IMR-90 (cell line): ENCODE measurements at regions not wholly inside any gene's neighbourhood (a gene's known extent, or its start where the extent isn't known, plus 50 kb on each side); places are given as distances from the start of the nearest gene placed in this dataset.

Source experiments
- ATAC-seq: fragments of 200-7000 bp; cut with Tn5 transposase; 2 replicates; pipeline ENCODE4 v1.9.1; 2020; ENCODE audit warnings: low read depth, mild to moderate bottlenecking, moderate library complexity
- BruUV-seq: library from RNA; stranded (reverse); fragments of 400-500 nt; replicated peaks from 2 replicates; lab custom pipeline; 2021; lab: Mats Ljungman, UMichigan
- CTCF ChIA-PET: fragments of 300-600 bp; formaldehyde crosslinking; extraction: SDS; loops from one replicate; lab custom pipeline; 2021; ENCODE audit warnings: antibody characterized with exemption; lab: Yijun Ruan, JAX
- POLR2A ChIA-PET: fragments of 300-600 bp; sonication (Branson Sonifier 250); formaldehyde crosslinking; loops from one replicate; lab custom pipeline; 2022; ENCODE audit warnings: antibody characterized with exemption; ENCODE audit not compliant: unreplicated experiment; lab: Charles Lee
- DNase-seq: peaks from one replicate; pipeline ENCODE4 v3.0.0; 2013
- H2AFZ ChIP-seq: replicated peaks from 2 replicates; pipeline ENCODE3; 2013; ENCODE audit warnings: low read length, mild to moderate bottlenecking; ENCODE audit not compliant: poor library complexity
- H2AK5ac ChIP-seq: 2 replicates; pipeline ENCODE4 v1.6.1; 2013; ENCODE audit warnings: low read depth, low read length, inconsistent platforms
- H2AK9ac ChIP-seq: replicated peaks from 2 replicates; pipeline ENCODE3; 2013; ENCODE audit warnings: mild to moderate bottlenecking, low read depth, low read length, moderate library complexity; ENCODE audit not compliant: poor library complexity
- H2BK120ac ChIP-seq: 2 replicates; pipeline ENCODE4 v1.6.1; 2013; ENCODE audit warnings: low read depth, low read length, inconsistent platforms
- H2BK15ac ChIP-seq: 3 replicates; pipeline ENCODE4 v1.6.1; 2013; ENCODE audit warnings: low read depth, low read length, inconsistent platforms
- H2BK20ac ChIP-seq: 2 replicates; pipeline ENCODE4 v1.6.1; 2013; ENCODE audit warnings: low read depth, mild to moderate bottlenecking, inconsistent platforms, low read length, moderate library complexity
- H2BK5ac ChIP-seq: 2 replicates; pipeline ENCODE4 v1.6.1; 2013; ENCODE audit warnings: mild to moderate bottlenecking, low read depth, low read length, inconsistent platforms; ENCODE audit not compliant: poor library complexity, severe bottlenecking
- H3K14ac ChIP-seq: replicated peaks from 2 replicates; pipeline ENCODE4 v1.6.1; 2013; ENCODE audit warnings: low read depth, low read length, inconsistent platforms
- H3K18ac ChIP-seq: 2 replicates; pipeline ENCODE4 v1.6.1; 2013; ENCODE audit warnings: low read depth, low read length, control low read depth
- H3K23ac ChIP-seq: 2 replicates; pipeline ENCODE4 v1.6.1; 2013; ENCODE audit warnings: low read depth, low read length, inconsistent platforms
- H3K27ac ChIP-seq: 2 replicates; pipeline ENCODE4 v1.5.1; 2013; ENCODE audit warnings: mild to moderate bottlenecking, control low read depth, low read length; ENCODE audit not compliant: insufficient read depth
- H3K27me3 ChIP-seq: 2 replicates; pipeline ENCODE4 v1.6.1; 2013; ENCODE audit warnings: low read length; ENCODE audit not compliant: control insufficient read depth, insufficient read depth
- H3K36me3 ChIP-seq: 2 replicates; pipeline ENCODE4 v1.6.1; 2013; ENCODE audit warnings: low read length, mixed read lengths; ENCODE audit not compliant: control insufficient read depth, insufficient read depth
- H3K4ac ChIP-seq: 2 replicates; pipeline ENCODE4 v1.6.1; 2013; ENCODE audit warnings: low read depth, low read length, inconsistent platforms
- H3K4me1 ChIP-seq: 2 replicates; pipeline ENCODE4 v1.6.1; 2013; ENCODE audit warnings: low read length, mixed read lengths; ENCODE audit not compliant: control insufficient read depth, insufficient read depth
- H3K4me2 ChIP-seq: 2 replicates; pipeline ENCODE4 v1.6.1; 2013; ENCODE audit warnings: low read depth, mild to moderate bottlenecking, control low read depth, low read length, moderate library complexity
- H3K4me3 ChIP-seq: 2 replicates; pipeline ENCODE4 v1.5.1; 2013; ENCODE audit warnings: low read depth, mild to moderate bottlenecking, control low read depth, low read length, moderate library complexity; ENCODE audit not compliant: insufficient read depth
- H3K56ac ChIP-seq: 2 replicates; pipeline ENCODE4 v1.6.1; 2013; ENCODE audit warnings: low read length, inconsistent platforms; ENCODE audit not compliant: insufficient read depth; ENCODE audit errors: extremely low read depth
- H3K79me1 ChIP-seq, 2 experiments: 2 replicates each; pipeline ENCODE4 v1.6.1; 2013; ENCODE audit warnings: low read length in 2 of 2, inconsistent platforms in 1 of 2, low read depth in 1 of 2
- H3K9ac ChIP-seq: 2 replicates; pipeline ENCODE4 v1.6.1; 2013; ENCODE audit warnings: low read depth, low read length, control low read depth
- H3K9me1 ChIP-seq: 2 replicates; pipeline ENCODE4 v1.6.1; 2013; ENCODE audit warnings: low read length, inconsistent platforms; ENCODE audit not compliant: insufficient read depth
- H3K9me3 ChIP-seq: 2 replicates; pipeline ENCODE4 v1.6.1; 2013; ENCODE audit warnings: low read length; ENCODE audit not compliant: control insufficient read depth, insufficient read depth
- H4K20me1 ChIP-seq: 2 replicates; pipeline ENCODE4 v1.6.1; 2013; ENCODE audit warnings: low read length, inconsistent platforms; ENCODE audit not compliant: insufficient read depth
- H4K5ac ChIP-seq: 2 replicates; pipeline ENCODE4 v1.6.1; 2013; ENCODE audit warnings: mild to moderate bottlenecking, low read depth, low read length, control low read depth
- H4K8ac ChIP-seq, 2 experiments: 2 replicates each; pipeline ENCODE4 v1.6.1; 2013; ENCODE audit warnings: low read depth in 2 of 2, low read length in 2 of 2, control low read depth in 1 of 2, inconsistent platforms in 1 of 2
- H4K91ac ChIP-seq: 2 replicates; pipeline ENCODE4 v1.6.1; 2013; ENCODE audit warnings: low read depth, low read length, inconsistent platforms; ENCODE audit not compliant: insufficient read depth
- BHLHE40 ChIP-seq: fragments of 150-350 bp; IDR thresholded peaks from 2 replicates; pipeline ENCODE4 v1.6.1; 2016; ENCODE audit warnings: mild to moderate bottlenecking, low read depth, low read length
- CEBPB ChIP-seq: IDR thresholded peaks from 2 replicates; pipeline ENCODE4 v1.6.1; 2012; ENCODE audit warnings: low read depth, low read length, improper control_type of control experiment
- CHD1 ChIP-seq: IDR thresholded peaks from 2 replicates; pipeline ENCODE4 v1.6.1; 2012; ENCODE audit warnings: low read depth, low read length, improper control_type of control experiment
- ELK1 ChIP-seq: fragments of 150-350 bp; IDR thresholded peaks from 2 replicates; pipeline ENCODE4 v1.6.1; 2016; ENCODE audit warnings: low read depth, mild to moderate bottlenecking, low read length, moderate library complexity, borderline replicate concordance
- MAFK ChIP-seq: IDR thresholded peaks from 2 replicates; pipeline ENCODE4 v1.6.1; 2012; ENCODE audit warnings: low read depth, low read length, improper control_type of control experiment
- MAZ ChIP-seq: IDR thresholded peaks from 2 replicates; pipeline ENCODE4 v1.6.1; 2012; ENCODE audit warnings: low read depth, mild to moderate bottlenecking, low read length, improper control_type of control experiment, moderate library complexity, borderline replicate concordance
- MXI1 ChIP-seq: IDR thresholded peaks from 2 replicates; pipeline ENCODE4 v1.6.1; 2012; ENCODE audit warnings: low read depth, mild to moderate bottlenecking, low read length, moderate library complexity, borderline replicate concordance
- NFE2L2 ChIP-seq: fragments of 150-350 bp; IDR thresholded peaks from 2 replicates; pipeline ENCODE4 v1.6.1; 2016; ENCODE audit warnings: low read depth, mild to moderate bottlenecking, low read length
- POLR2A ChIP-seq: IDR thresholded peaks from 2 replicates; pipeline ENCODE4 v1.6.1; 2012; ENCODE audit warnings: mild to moderate bottlenecking, low read depth, low read length
- RAD21 ChIP-seq: IDR thresholded peaks from 2 replicates; pipeline ENCODE4 v1.6.1; 2012; ENCODE audit warnings: low read length, improper control_type of control experiment
- RCOR1 ChIP-seq: IDR thresholded peaks from 2 replicates; pipeline ENCODE4 v1.6.1; 2012; ENCODE audit warnings: mild to moderate bottlenecking, low read length, improper control_type of control experiment; ENCODE audit not compliant: insufficient replicate concordance
- RFX5 ChIP-seq: IDR thresholded peaks from 2 replicates; pipeline ENCODE4 v1.8.0; 2012; ENCODE audit warnings: low read depth, mild to moderate bottlenecking, low read length, moderate library complexity
- SMC3 ChIP-seq: fragments of 150-350 bp; IDR thresholded peaks from 2 replicates; pipeline ENCODE4 v1.6.1; 2016; ENCODE audit warnings: low read depth, mild to moderate bottlenecking, antibody characterized with exemption, low read length, moderate library complexity
- USF2 ChIP-seq: fragments of 150-350 bp; IDR thresholded peaks from 2 replicates; pipeline ENCODE4 v1.6.1; 2017; ENCODE audit warnings: mild to moderate bottlenecking, antibody characterized with exemption, low read length, low read depth
- WGBS, 2 experiments: methylation state at CpG; one replicate each; pipeline versions ENCODE4 v1.1.5 to v1.1.7; 2013; ENCODE audit warnings: missing lambda C conversion rate in 2 of 2; ENCODE audit not compliant: insufficient read length in 1 of 2; ENCODE audit errors: extremely low coverage in 2 of 2; 5-methylcytosine and 5-hydroxymethylcytosine counted together
- dilution Hi-C: fragments of 300-500 bp; cut with HindIII; formaldehyde crosslinking; loops from one replicate; pipeline ENCODE4 v1.14.3; 2018; ENCODE audit warnings: low sequenced_read_pairs; ENCODE audit not compliant: unreplicated experiment
- in situ Hi-C: fragments of 300-500 bp; cut with MboI; formaldehyde crosslinking; loops from 3 replicates; pipeline ENCODE4 v1.14.3; 2019; ENCODE audit warnings: low sequenced_read_pairs, inconsistent platforms, mixed read lengths
- intact Hi-C: fragments of 100-400 bp; cut with micrococcal nuclease; formaldehyde crosslinking; loops from 2 replicates; pipeline ENCODE4 v1.10.0; 2022

- Histone ChIP-seq H4K91ac (no peak overlapping the region), H3K56ac (no peak overlapping the region), H4K8ac (no peak overlapping the region), H4K5ac (no peak overlapping the region), H2AFZ (no peak overlapping the region), H2BK5ac (no peak overlapping the region), H3K23ac (no peak overlapping the region), H3K9ac (no peak overlapping the region), H3K18ac (no peak overlapping the region), H2AK9ac (no peak overlapping the region), H3K4me2 (no peak overlapping the region), H4K20me1 (no peaks in the 10 kb centered on the region), H3K9me3 (no peaks in the 10 kb centered on the region), H3K27me3 (no peaks in the 10 kb centered on the region), H3K14ac (no peak overlapping the region), H3K79me1 (no peaks in the 10 kb centered on the region), H2AK5ac (no peak overlapping the region), H3K36me3 (no peaks in the 10 kb centered on the region), H2BK120ac (no peak overlapping the region), H3K4ac (no peak overlapping the region), H3K4me3 (no peak overlapping the region), H3K9me1 (no peaks in the 10 kb centered on the region), H2BK15ac (no peak overlapping the region), H2BK20ac (no peak overlapping the region), H3K27ac (no peak overlapping the region), H3K4me1 (no peaks in the 10 kb centered on the region)
- ChIA-PET CTCF (no interaction called here), POLR2A (no interaction called here)
- in situ Hi-C loops (no loop called here), intact Hi-C loops (no loop called here), dilution Hi-C loops (no loop called here)
- DNase-seq (peak; percentile 51), ATAC-seq (no peak)
- TF ChIP-seq POLR2A = no peak
- TF ChIP-seq ELK1 = no peak
- no peak for TF ChIP-seq RFX5
- no peak for TF ChIP-seq USF2
- TF ChIP-seq BHLHE40 = no peak
- TF ChIP-seq RCOR1 = no peak
- no peak for TF ChIP-seq CEBPB
- no peak for TF ChIP-seq MAZ
- TF ChIP-seq SMC3 = no peak
- TF ChIP-seq NFE2L2 = no peak
- TF ChIP-seq MAFK = no peak
- no peak for TF ChIP-seq CHD1
- no peak for TF ChIP-seq RAD21
- TF ChIP-seq MXI1 = no peak
- no TSS peak for BruUV-seq
- WGBS, 2 experiments = no CpG with 5 or more reads among the region's 4 CpGs
Measured at GRCh38 chr10:44651834-44652233, 259.3 kb upstream of the TMEM72 start.
